ENCODE measurements at regions not wholly inside any gene's neighbourhood (a gene's known extent, or its start where the extent isn't known, plus 50 kb on each side); places are given as distances from the start of the nearest gene placed in this dataset.
"Not testable (repeated sequence)": the region's sequence is repeated elsewhere in the genome, so short reads cannot be mapped to it uniquely, and the experiment has no call there.

DNA sequence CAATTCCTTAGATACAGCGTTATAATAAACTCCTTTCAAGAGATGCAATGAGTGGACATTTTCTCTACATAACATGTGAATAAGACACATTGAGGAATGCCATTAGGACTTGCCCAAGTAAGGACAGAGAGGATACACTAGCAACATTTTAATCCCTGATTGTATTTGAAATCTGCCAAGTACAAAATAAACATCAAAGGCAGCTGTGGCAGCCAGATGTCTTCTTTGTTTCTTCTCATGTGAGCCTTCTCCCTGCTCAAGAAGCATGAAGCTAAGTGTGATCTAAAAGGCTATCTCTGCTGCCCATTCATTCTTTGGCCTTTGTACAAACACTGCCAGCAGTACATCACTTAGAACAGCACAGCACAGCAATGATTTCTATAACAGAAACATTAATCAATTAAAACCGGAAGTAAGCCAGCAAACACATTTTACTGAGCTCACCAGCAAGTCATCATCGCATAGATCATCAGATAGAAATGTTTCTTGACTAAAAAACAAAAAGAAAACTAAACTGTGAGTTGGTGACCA lies 364.0 kb downstream of the CNTN6 start:
- DNase-seq: no peak

DNA sequence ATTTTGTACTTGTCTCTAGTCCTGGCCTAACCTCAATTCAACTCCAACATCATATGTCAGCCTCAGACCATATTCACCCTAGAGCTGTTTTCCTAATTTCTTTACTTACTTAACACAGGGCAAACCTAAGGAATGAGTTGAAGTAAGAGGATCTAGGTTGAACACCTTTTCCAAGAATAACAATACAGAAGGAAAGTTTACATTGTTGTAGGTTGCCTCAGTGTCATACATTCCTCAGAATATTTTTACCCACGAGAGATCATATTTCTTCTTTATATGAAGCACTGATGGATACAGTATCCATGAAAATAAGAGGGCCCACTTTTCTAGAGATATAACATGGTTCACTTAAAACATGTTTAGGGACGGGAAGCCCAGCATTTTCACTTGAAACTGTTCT lies 369.5 kb downstream of the CNTN6 start:
- no peak for DNase-seq

GRCh38 chr3:1462856-1463450 lies 370.1 kb downstream of the CNTN6 start:
- no peak for DNase-seq

- DNase-seq: not testable (repeated sequence)
Observed at GRCh38 chr3:1465091-1465490, 372.3 kb downstream of the CNTN6 start.

GRCh38 chr3:1468145-1468544 lies 375.3 kb downstream of the CNTN6 start:
- no peak for DNase-seq

DNA sequence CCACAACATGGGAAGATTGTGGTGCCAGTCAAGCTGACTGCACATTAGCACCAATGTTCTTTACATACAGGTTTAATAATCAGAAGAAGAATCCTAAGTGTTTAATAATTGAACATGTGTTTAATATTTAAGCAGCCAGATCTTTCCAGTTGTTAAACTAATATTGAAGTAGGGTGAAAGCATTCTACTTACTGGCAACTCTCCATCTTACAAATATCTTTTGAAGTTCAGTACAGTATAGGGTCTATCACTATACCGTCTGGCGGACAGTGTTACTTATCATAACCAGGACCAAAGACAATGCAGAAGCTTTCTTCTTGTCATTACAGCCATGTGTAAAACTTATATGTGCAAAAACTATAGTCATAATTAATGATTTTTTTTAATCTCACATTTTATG lies 376.4 kb downstream of the CNTN6 start:
- no peak for DNase-seq

DNA sequence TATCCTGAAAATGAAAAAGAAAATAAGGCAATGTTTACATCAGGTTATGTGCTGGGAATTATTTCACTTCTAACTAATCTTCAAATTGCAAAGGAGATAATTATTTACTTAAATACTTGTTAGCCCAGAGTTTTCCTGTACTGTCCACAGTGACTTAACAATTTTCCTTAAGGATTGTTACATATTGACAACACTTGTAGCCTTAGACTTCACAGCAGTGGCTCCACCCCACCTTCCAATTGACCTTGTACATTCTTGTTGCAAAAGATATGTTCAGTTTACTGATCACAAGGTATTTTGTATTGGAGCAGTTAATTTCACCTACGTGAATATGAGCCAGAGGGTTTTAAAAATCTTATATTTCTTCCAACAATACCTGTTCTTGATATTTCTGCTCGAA lies 376.9 kb downstream of the CNTN6 start:
- DNase-seq: no peak

- DNase-seq: no peak
Observed at GRCh38 chr3:1477669-1478068, 384.8 kb downstream of the CNTN6 start.

GRCh38 chr3:1495466-1495865 lies 402.6 kb downstream of the CNTN6 start:
- DNase-seq: no peak

DNA sequence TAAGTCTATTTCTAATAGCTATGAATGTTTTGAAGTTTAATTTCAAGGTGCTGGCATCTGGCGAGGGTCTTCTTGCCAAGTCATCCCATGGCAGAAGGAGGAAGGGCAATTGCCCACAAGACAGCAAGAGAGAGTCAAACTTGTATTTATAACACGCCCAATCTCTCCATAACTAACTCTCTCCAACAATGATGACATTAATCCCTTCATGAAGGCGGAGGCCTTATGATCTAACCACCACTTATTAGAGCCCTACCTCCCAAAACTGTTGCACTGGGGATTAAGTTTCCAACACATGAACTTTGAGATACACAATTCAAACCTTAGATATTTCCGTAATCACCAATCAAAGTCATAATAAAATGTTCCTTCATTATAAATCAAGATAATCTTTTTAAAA lies 406.9 kb downstream of the CNTN6 start:
- no peak for DNase-seq

DNA sequence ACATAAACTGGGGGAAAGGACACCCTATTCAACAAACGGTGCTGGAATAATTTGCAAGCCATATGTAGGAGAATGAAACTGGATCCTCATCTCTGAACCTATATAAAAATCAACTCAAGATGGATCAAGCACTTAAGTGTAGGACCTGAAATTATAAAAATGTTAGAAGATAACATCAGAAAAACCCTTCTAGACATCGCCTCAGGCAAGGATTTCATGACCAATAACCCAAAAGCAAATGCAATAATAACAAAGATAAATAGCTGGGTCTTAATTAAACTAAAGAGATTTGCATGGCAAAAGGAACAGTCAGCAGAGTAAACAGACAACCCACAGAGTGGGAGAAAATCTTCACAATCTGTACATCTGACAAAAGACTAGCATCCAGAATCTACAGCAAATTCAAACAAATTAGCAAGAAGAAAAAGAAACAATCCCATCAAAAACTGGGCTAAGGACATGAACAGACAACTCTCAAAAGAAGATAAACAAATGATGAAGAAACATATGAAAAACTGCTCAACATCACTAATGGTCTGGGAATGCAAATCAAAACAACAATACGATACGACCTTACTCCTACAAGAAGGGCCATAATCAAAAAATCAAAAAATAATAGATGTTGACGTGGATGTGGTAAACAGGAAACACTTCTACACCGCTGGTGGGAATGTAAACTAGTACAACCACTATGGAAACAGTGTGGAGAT lies 408.7 kb downstream of the CNTN6 start:
- no peak for DNase-seq

- DNase-seq: no peak
Observed at GRCh38 chr3:1506090-1506489, 413.3 kb downstream of the CNTN6 start.

GRCh38 chr3:1513662-1514061 lies 420.8 kb downstream of the CNTN6 start:
- DNase-seq: no peak

DNA sequence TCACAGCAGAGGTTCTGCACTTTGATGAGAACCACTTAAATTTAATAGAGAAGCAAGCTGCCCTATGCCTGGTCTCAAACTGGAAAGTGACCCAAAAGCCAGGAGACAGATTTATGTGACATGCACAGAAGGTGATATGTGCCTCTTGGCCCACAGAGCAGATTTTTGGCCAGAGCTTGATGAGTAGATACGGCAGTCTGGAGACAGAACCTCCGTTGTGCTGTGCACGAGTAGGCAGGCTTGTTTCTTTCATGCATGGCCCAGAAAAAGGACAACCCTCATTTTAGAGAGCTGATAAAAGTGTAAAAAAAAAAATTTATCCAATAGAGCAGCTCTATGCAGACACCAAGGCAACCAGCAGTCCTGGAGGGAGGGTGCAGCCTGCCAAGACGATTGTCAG lies 423.1 kb downstream of the CNTN6 start:
- no peak for DNase-seq

- no peak for DNase-seq
Observed at GRCh38 chr3:1527786-1528185, 435.0 kb downstream of the CNTN6 start.

- DNase-seq: no peak
Observed at GRCh38 chr3:1528621-1529020, 435.8 kb downstream of the CNTN6 start.

DNA sequence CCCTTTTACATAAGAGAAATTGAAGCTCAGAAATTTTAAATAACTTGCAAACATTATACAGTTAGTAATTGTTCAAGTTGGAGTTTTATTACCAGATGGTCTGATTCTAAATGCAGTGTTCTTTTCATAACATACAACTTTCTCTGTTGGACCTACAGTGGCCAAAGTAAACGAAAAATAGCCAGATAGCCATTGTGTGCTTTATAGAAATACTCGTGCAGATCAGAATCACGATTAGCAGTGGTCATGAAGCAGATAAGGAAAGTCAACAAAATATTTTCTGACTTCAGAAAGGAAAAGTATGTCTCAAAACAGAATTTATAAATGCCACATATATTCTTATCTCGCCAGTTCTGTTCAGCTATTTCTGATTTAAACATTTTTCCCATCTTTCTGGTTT lies 436.9 kb downstream of the CNTN6 start:
- no peak for DNase-seq

DNA sequence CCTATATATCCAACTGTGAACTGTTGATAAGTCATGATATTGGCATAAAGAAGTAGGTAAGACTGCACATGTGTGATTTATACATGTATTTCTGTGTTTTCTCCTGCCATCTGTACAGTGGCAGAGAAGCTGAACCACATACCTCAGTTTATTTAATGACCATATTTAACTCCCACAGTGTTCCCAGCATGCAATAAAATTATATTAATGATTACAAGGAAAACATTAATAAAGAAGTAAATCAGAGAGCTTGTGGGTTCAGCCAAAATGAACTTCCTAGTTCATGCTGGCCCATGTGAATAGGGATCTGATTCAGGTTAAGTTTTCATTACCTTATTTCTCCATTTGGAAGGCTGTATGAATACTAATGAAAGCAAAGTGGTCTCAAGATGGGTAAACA lies 439.2 kb downstream of the CNTN6 start:
- DNase-seq: no peak

DNA sequence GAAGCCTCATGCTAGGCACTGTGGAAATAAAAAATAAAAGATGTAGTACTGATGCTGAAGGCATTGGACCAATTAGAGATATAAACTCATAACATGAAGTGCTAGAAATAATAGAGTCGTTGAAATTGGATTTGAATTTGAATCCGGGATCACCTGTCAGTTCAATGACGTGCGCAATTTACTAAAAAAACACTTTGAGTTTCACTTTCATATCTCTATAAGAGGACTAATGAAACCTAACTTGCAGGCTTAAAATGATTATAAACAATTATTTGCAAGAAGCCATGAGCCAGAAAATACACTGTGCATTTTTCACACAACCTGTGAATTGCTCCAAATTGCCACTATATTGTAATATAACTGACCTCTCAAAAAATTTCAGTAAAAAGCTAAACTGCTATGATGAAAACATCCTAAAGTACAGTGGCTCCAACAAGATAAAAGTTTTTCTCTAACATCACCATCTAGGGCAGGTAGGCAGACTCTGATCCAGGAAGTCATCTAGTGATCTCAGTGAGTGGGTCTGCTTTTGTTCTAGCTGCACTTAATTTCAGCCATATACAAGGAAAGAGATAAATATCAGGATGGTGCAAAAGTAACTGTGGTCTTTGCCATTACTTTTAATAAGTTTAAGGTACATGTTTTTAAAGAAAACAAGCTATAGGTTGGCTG lies 440.2 kb downstream of the CNTN6 start:
- DNase-seq: no peak

DNA sequence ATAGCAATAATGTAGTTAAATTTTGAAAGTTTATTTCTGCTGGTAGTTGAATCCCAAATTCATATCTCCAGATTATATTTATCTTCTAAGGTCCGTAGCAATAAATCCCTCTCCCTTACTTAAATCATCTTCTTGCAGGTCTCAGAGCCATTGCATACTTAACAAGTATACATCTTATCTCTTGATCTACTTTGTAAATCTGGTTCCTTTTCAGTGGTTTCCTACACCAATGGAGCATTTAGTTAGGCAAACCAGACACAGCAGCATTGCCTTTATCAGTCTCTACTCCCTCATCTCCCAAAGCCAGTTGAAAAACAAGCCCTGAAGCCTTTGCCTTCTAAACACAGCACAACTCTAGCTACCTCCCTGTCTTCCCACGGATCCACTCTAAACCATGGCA lies 440.9 kb downstream of the CNTN6 start:
- DNase-seq: no peak

DNA sequence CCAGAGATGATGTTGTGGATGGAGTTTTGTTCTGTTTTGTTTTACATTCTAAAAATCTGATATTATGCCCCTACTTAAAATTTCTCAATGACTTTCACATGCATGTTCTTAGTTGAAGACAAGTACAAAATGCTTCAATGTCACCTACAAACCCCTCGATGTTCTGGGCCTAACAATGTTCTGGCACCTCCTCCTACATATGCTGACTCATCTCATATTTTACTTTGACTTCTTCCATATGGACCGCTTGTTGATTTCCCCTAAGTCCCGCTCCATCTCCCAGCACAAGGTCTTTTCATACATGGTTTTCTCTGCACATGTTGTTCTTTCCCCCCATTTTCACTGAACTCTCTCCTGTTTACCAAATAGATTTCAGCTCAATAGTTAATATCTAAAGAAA lies 441.4 kb downstream of the CNTN6 start:
- no peak for DNase-seq

- no peak for DNase-seq
Observed at GRCh38 chr3:1535361-1535760, 442.5 kb downstream of the CNTN6 start.

- DNase-seq: no peak
Observed at GRCh38 chr3:1540686-1541085, 447.9 kb downstream of the CNTN6 start.

GRCh38 chr3:1551741-1552140 lies 458.9 kb downstream of the CNTN6 start:
- DNase-seq: no peak
